Stimulated activated CD4-positive, alpha-beta T cell treated with anti-CD3 and anti-CD28 coated beads, TNF-alpha, amount 100 ng/mL, for 4 hours (primary cell): ENCODE measurements at regions not wholly inside any gene's neighbourhood (a gene's known extent, or its start where the extent isn't known, plus 50 kb on each side); places are given as distances from the start of the nearest gene placed in this dataset.

Experiments used
- DNase-seq, 3 experiments: peaks; one replicate each; pipeline ENCODE4 v3.0.0-alpha.2; 2020; ENCODE audit warnings: low read depth in 3 of 3

DNA sequence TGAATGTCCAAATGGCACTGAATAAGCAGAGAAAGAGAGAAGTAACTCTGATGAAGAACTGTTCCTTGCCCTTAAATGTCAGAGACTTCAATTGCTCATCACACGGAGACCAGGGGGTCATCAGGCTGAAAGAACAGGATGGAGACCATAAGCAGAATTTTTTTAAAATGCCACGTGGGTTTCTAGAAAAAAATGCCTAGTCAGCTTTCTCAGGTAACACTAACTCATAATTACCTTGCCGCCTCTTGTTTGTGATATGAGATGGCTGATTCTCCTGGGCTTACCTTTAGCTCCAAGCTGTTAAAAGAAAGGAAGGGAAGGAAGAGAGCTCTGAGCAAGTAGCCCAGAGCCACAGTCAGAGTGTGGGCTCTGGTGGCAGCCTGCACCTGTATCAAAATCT is 372.0 kb downstream of the GPAM start:
- no peak for DNase-seq

GRCh38 chr10:111820471-111820870 is 363.1 kb downstream of the GPAM start:
- no peak for DNase-seq

GRCh38 chr10:111821871-111822270 is 361.7 kb downstream of the GPAM start:
- no peak for DNase-seq

DNA sequence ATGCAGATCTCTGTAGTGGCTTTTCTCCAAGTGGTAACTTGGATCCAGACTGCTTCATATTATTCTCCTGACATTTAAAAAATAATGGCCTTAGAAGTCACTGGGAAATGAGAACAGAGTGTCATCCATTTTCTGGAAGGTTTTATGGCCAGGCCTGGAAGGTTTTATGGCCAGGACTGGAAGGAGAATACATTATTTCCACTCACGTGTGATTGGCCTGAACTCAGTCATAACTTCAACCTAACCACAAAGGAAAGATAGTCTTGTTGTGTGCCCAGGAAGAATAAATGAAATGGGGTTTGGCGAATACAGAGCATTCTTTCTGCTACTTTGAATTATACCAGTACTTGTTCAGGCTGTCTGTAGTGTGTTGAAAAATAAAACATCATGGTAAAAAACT is 360.9 kb downstream of the GPAM start:
- DNase-seq, result no peak

- DNase-seq, result no peak
These were observed 359.4 kb downstream of the GPAM start for GRCh38 chr10:111824128-111824527.

- DNase-seq, result no peak
These were observed 353.2 kb downstream of the GPAM start for GRCh38 chr10:111830359-111830758.

DNA sequence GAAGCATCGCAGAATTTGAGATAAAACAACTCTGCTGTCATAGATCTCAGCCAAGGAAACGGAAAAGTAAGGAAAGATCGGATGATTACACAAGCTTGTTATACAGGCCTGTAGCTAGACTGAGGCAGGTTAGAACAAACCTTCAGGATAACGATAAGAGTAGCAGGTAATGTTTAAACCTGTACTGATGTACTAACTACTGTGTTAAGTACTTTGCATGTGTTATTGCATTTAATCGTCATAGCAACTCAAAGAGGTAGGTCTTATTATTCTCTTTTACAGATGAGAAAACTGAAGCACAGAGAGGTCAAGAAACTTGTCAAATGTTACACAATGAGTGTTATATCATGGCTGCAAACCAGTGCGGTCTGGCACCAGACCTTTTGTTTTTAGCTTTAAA is 352.5 kb downstream of the GPAM start:
- no peak for DNase-seq

- DNase-seq, result no peak
These were observed 350.3 kb downstream of the GPAM start for GRCh38 chr10:111833251-111833650.

DNA sequence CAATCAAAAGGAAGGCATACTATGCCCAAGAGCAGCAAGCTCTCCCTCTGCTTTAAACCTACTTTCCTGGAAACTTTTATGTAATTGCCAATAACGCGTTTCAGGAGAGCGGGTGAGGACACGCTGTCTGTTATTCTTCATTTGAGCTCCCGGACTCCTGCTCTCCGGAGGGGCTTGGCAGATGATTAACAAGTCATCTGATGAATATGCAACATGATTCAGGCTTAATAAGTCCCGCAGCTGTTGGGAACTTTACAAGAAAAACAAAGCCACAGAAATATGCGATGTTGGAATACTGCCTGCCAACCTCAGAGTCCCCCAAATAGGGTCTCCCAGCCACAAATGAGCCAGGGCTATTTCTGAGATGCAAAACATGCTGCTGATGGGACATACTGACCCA is 348.0 kb downstream of the GPAM start:
- no peak for DNase-seq

DNA sequence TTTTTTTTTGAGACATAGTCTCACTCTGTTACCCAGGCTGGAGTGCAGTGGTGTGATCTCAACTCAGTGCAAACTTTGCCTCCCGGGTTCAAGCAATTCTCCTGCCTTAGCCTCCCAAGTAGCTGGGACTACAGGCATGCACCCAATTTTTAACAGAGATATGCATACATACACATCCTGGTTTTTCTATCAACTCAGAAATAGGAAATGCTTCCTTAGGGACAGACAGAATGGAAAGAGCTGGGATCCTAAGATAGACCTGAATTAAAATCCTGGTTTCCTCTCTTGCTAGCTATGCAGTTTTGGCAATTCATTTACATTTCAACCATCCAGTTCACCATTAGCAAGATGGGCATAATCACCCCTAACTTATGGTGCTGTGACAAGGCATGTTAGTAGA is 347.5 kb downstream of the GPAM start:
- no peak for DNase-seq

DNA sequence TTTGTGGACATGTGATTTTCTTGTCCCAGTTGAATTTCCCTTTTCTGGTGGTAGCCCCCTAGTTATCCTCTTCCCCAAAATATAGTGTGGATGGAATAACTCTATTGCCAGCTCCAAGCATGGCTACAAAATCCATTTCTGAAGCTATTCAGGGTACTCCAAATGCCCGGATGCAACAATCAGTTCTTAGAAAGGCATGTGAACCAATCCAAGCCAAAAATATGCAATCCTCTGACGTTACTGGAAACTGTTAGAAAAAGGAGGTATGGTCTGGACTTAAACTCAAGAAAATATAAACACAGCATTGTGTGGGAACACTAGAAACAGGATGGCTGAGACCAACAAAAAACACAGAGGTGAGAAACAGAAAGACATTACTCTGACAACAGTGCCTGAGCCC is 347.0 kb downstream of the GPAM start:
- no peak for DNase-seq

GRCh38 chr10:111837086-111837485 is 346.5 kb downstream of the GPAM start:
- no peak for DNase-seq

- DNase-seq, result no peak
These were observed 345.6 kb downstream of the GPAM start for GRCh38 chr10:111837985-111838384.

GRCh38 chr10:111840546-111840945 is 343.0 kb downstream of the GPAM start:
- no peak for DNase-seq

- DNase-seq, result no peak
These were observed 330.8 kb downstream of the GPAM start for GRCh38 chr10:111852801-111853200.

GRCh38 chr10:111856631-111857030 is 326.9 kb downstream of the GPAM start:
- no peak for DNase-seq

DNA sequence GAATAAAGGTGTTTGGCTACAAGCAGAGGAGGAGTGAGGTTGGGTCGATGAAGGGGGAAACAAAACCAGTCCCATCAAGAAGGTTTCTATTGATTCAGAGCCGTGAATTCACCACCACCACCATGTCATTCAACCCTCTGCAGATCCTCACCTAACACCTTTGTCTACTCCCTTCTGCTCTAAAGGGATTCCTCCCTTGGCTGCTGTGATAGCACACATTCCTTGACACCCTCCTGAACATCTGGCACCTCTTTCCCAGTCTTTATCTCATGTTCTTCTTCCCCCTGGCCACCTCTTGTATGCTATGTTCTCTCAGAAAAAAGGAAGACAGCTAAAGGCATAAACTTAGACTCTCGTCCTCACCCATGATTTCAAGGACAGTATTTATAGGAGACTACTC is 318.0 kb downstream of the GPAM start:
- no peak for DNase-seq

DNA sequence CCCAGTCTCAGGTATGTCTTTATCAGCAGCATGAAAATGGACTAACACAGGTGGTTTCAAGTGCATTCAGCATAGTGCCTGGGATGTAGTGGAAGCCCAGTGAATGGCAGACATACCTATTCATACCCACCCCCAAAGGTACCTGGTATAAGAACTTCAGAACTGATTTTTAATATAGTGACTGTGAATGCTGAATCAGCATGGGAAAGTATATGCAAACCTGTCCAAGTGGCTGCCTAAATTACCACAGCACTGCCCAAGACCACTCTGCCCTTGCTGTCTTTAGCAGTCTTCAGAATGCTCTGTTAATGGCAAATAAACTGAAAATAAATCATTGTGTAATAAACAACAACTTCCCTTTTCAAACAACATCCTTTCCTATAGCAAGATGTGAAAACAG is 312.1 kb downstream of the GPAM start:
- DNase-seq, result no peak

GRCh38 chr10:111872591-111872990 is 311.0 kb downstream of the GPAM start:
- no peak for DNase-seq

- DNase-seq, result no peak
These were observed 310.5 kb downstream of the GPAM start for GRCh38 chr10:111873041-111873440.

DNA sequence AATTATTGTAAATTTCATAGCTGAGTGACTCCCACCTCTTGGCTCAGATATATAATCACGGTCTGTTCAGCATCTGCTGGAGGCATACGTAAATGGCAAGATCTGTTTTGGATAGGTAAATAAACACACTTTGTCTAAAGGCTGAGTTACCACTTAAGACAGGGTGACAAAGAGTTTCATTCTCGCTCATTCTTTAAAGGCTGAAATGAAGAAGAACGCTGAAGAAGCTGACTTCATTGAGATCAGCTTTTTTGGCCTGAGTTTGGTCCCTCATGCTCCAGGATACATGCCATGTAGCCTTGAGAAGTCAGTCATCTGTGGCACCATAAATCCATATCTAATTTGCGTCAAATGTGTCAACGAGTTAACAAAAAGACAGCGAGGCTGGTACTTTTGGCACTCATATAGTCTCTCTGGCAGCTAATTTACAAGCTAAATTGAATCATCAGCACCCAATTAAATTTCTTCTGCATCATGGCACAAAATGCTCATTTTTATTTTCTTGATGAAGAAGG is 309.9 kb downstream of the GPAM start:
- DNase-seq, result no peak

GRCh38 chr10:111874576-111874975 is 309.0 kb downstream of the GPAM start:
- no peak for DNase-seq

- no peak for DNase-seq
These were observed 307.8 kb downstream of the GPAM start for GRCh38 chr10:111875725-111876124.

GRCh38 chr10:111877258-111877657 is 306.3 kb downstream of the GPAM start:
- no peak for DNase-seq

GRCh38 chr10:111879969-111880368 is 303.6 kb downstream of the GPAM start:
- no peak for DNase-seq
